Right kidney (tissue), 1 donor: ENCODE measurements at regions not wholly inside any gene's neighbourhood (a gene's known extent, or its start where the extent isn't known, plus 50 kb on each side); places are given as distances from the start of the nearest gene placed in this dataset.
A peak's percentile ranks its signal among the peaks of the same experiment; 100 is the strongest.

Experiments used
- DNase-seq: peaks from one replicate; pipeline ENCODE4 v3.0.0-alpha.2; 2016

- no peak for DNase-seq
Measured at GRCh38 chr6:14616656-14617055, 499.1 kb downstream of the CD83 start.

- DNase-seq = no peak
Measured at GRCh38 chr6:14618759-14619418, 501.3 kb downstream of the CD83 start.

GRCh38 chr6:14619419-14619781, 501.8 kb downstream of the CD83 start:
- no peak for DNase-seq

- DNase-seq = no peak
Measured at GRCh38 chr6:14620522-14620921, 502.9 kb downstream of the CD83 start.

GRCh38 chr6:14621518-14621917, 503.9 kb downstream of the CD83 start:
- DNase-seq = no peak

GRCh38 chr6:14622085-14622484, 504.5 kb downstream of the CD83 start:
- DNase-seq = no peak

GRCh38 chr6:14622909-14623505, 505.4 kb downstream of the CD83 start:
- no peak for DNase-seq

- no peak for DNase-seq
Measured at GRCh38 chr6:14625173-14625895, 507.8 kb downstream of the CD83 start.

GRCh38 chr6:14626556-14626955, 509.0 kb downstream of the CD83 start:
- no peak for DNase-seq

GRCh38 chr6:14630016-14630415, 512.4 kb downstream of the CD83 start:
- peak; percentile 42 for DNase-seq

GRCh38 chr6:14633479-14633878, 515.9 kb downstream of the CD83 start:
- no peak for DNase-seq

GRCh38 chr6:14634072-14634471, 516.5 kb downstream of the CD83 start:
- no peak for DNase-seq

- no peak for DNase-seq
Measured at GRCh38 chr6:14635195-14635594, 517.6 kb downstream of the CD83 start.

- DNase-seq = no peak
Measured at GRCh38 chr6:14635934-14636591, 518.5 kb downstream of the CD83 start.

GRCh38 chr6:14638435-14638905, 520.9 kb downstream of the CD83 start:
- no peak for DNase-seq

GRCh38 chr6:14638906-14639761, 521.6 kb downstream of the CD83 start:
- no peak for DNase-seq

GRCh38 chr6:14639983-14640599, 522.5 kb downstream of the CD83 start:
- DNase-seq = no peak

- no peak for DNase-seq
Measured at GRCh38 chr6:14640631-14641030, 523.1 kb downstream of the CD83 start.

- no peak for DNase-seq
Measured at GRCh38 chr6:14641423-14642135, 524.0 kb downstream of the CD83 start.

- no peak for DNase-seq
Measured at GRCh38 chr6:14642136-14642505, 524.5 kb downstream of the CD83 start.

- no peak for DNase-seq
Measured at GRCh38 chr6:14642842-14643241, 525.3 kb downstream of the CD83 start.
